Activated effector memory CD4-positive, alpha-beta T cell treated with Interleukin-2 at 50 U/mL for 16 hours (primary cell): ENCODE measurements at regions not wholly inside any gene's neighbourhood (a gene's known extent, or its start where the extent isn't known, plus 50 kb on each side); places are given as distances from the start of the nearest gene placed in this dataset.
"Not testable (repeated sequence)": the region's sequence is repeated elsewhere in the genome, so short reads cannot be mapped to it uniquely, and the experiment has no call there.

Experiments
- DNase-seq: peaks from one replicate; pipeline ENCODE4 v3.0.0-alpha.2; 2020

GRCh38 chr7:17095931-17096330 lies 202.5 kb upstream of the AHR start:
- no peak for DNase-seq

GRCh38 chr7:17097668-17098297 lies 200.7 kb upstream of the AHR start:
- no peak for DNase-seq

GRCh38 chr7:17098515-17098914 lies 199.9 kb upstream of the AHR start:
- DNase-seq = no peak

- DNase-seq = no peak
Measured at GRCh38 chr7:17099083-17099973, 199.1 kb upstream of the AHR start.

GRCh38 chr7:17099974-17100509 lies 198.4 kb upstream of the AHR start:
- DNase-seq = not testable (repeated sequence)

GRCh38 chr7:17101207-17101696 lies 197.2 kb upstream of the AHR start:
- no peak for DNase-seq

- DNase-seq = no peak
Measured at GRCh38 chr7:17103170-17103569, 195.3 kb upstream of the AHR start.

- DNase-seq = no peak
Measured at GRCh38 chr7:17103984-17104383, 194.5 kb upstream of the AHR start.

GRCh38 chr7:17104419-17104818 lies 194.0 kb upstream of the AHR start:
- DNase-seq = no peak

- DNase-seq = no peak
Measured at GRCh38 chr7:17105701-17106100, 192.8 kb upstream of the AHR start.

- no peak for DNase-seq
Measured at GRCh38 chr7:17108049-17108584, 190.3 kb upstream of the AHR start.

- no peak for DNase-seq
Measured at GRCh38 chr7:17109020-17109419, 189.4 kb upstream of the AHR start.

GRCh38 chr7:17113770-17114169 lies 184.7 kb upstream of the AHR start:
- not testable (repeated sequence) for DNase-seq

- no peak for DNase-seq
Measured at GRCh38 chr7:17118412-17118811, 180.0 kb upstream of the AHR start.

GRCh38 chr7:17120756-17121155 lies 177.7 kb upstream of the AHR start:
- DNase-seq = no peak

- DNase-seq = no peak
Measured at GRCh38 chr7:17121671-17122070, 176.8 kb upstream of the AHR start.

- DNase-seq = no peak
Measured at GRCh38 chr7:17123020-17123419, 175.4 kb upstream of the AHR start.

GRCh38 chr7:17126413-17127268 lies 171.8 kb upstream of the AHR start:
- DNase-seq = no peak

GRCh38 chr7:17129218-17129617 lies 169.2 kb upstream of the AHR start:
- no peak for DNase-seq

GRCh38 chr7:17130281-17131059 lies 168.0 kb upstream of the AHR start:
- no peak for DNase-seq

GRCh38 chr7:17131060-17131345 lies 167.4 kb upstream of the AHR start:
- DNase-seq = no peak
